ENCODE measurements at regions not wholly inside any gene's neighbourhood (a gene's known extent, or its start where the extent isn't known, plus 50 kb on each side); places are given as distances from the start of the nearest gene placed in this dataset.
"Not testable (repeated sequence)": the region's sequence is repeated elsewhere in the genome, so short reads cannot be mapped to it uniquely, and the experiment has no call there.

- no peak for DNase-seq (ENCODE audit: low read depth in 1 of 2, low spot score in 1 of 2)
Measured at GRCh38 chr6:140713495-140713894, 1339.0 kb upstream of the CITED2 start.

- DNase-seq (ENCODE audit: low read depth in 1 of 2, low spot score in 1 of 2), result no peak
Measured at GRCh38 chr6:140711019-140711613, 1336.7 kb upstream of the CITED2 start.

- no peak for DNase-seq (ENCODE audit: low read depth in 1 of 2, low spot score in 1 of 2)
Measured at GRCh38 chr6:140708441-140708840, 1334.0 kb upstream of the CITED2 start.

GRCh38 chr6:140704008-140704407 is 1329.6 kb upstream of the CITED2 start:
- not testable (repeated sequence) for DNase-seq (ENCODE audit: low read depth in 1 of 2, low spot score in 1 of 2)

GRCh38 chr6:140697585-140697984 is 1323.1 kb upstream of the CITED2 start:
- no peak for DNase-seq (ENCODE audit: low read depth in 1 of 2, low spot score in 1 of 2)

GRCh38 chr6:140684776-140685550 is 1310.5 kb upstream of the CITED2 start:
- no peak for DNase-seq (ENCODE audit: low read depth in 1 of 2, low spot score in 1 of 2)

- DNase-seq (ENCODE audit: low read depth in 1 of 2, low spot score in 1 of 2), result no peak
Measured at GRCh38 chr6:140677781-140678528, 1303.5 kb upstream of the CITED2 start.

GRCh38 chr6:140671926-140672325 is 1297.5 kb upstream of the CITED2 start:
- DNase-seq (ENCODE audit: low read depth in 1 of 2, low spot score in 1 of 2), result no peak

GRCh38 chr6:140670021-140670420 is 1295.6 kb upstream of the CITED2 start:
- DNase-seq (ENCODE audit: low read depth in 1 of 2, low spot score in 1 of 2), result no peak

- no peak for DNase-seq (ENCODE audit: low read depth in 1 of 2, low spot score in 1 of 2)
Measured at GRCh38 chr6:140669321-140669720, 1294.9 kb upstream of the CITED2 start.

- DNase-seq (ENCODE audit: low read depth in 1 of 2, low spot score in 1 of 2), result no peak
Measured at GRCh38 chr6:140663772-140664171, 1289.3 kb upstream of the CITED2 start.

- DNase-seq (ENCODE audit: low read depth in 1 of 2, low spot score in 1 of 2), result no peak
Measured at GRCh38 chr6:140663094-140663493, 1288.6 kb upstream of the CITED2 start.

- no peak for DNase-seq (ENCODE audit: low read depth in 1 of 2, low spot score in 1 of 2)
Measured at GRCh38 chr6:140661691-140662090, 1287.2 kb upstream of the CITED2 start.

- no peak for DNase-seq (ENCODE audit: low read depth in 1 of 2, low spot score in 1 of 2)
Measured at GRCh38 chr6:140660295-140660694, 1285.8 kb upstream of the CITED2 start.

- no peak for DNase-seq (ENCODE audit: low read depth in 1 of 2, low spot score in 1 of 2)
Measured at GRCh38 chr6:140653972-140654371, 1279.5 kb upstream of the CITED2 start.

GRCh38 chr6:140653506-140653905 is 1279.1 kb upstream of the CITED2 start:
- DNase-seq (ENCODE audit: low read depth in 1 of 2, low spot score in 1 of 2), result no peak

GRCh38 chr6:140649502-140649901 is 1275.1 kb upstream of the CITED2 start:
- DNase-seq (ENCODE audit: low read depth in 1 of 2, low spot score in 1 of 2), result not testable (repeated sequence)

- not testable (repeated sequence) for DNase-seq (ENCODE audit: low read depth in 1 of 2, low spot score in 1 of 2)
Measured at GRCh38 chr6:140647322-140647721, 1272.9 kb upstream of the CITED2 start.

- no peak for DNase-seq (ENCODE audit: low read depth in 1 of 2, low spot score in 1 of 2)
Measured at GRCh38 chr6:140644017-140644416, 1269.6 kb upstream of the CITED2 start.

- DNase-seq (ENCODE audit: low read depth in 1 of 2, low spot score in 1 of 2), result no peak
Measured at GRCh38 chr6:140641412-140641811, 1267.0 kb upstream of the CITED2 start.

- DNase-seq (ENCODE audit: low read depth in 1 of 2, low spot score in 1 of 2), result no peak
Measured at GRCh38 chr6:140636908-140637402, 1262.5 kb upstream of the CITED2 start.
